GM19452 (cell line): ENCODE measurements at regions not wholly inside any gene's neighbourhood (a gene's known extent, or its start where the extent isn't known, plus 50 kb on each side); places are given as distances from the start of the nearest gene placed in this dataset.

Experiments used
- ATAC-seq: cut with Tn5 transposase; IDR thresholded peaks from one replicate; pipeline ENCODE4 v1.9.1; 2021; ENCODE audit not compliant: unreplicated experiment

GRCh38 chr17:34201225-34201624, 53.9 kb upstream of the CCL2 start:
- ATAC-seq = no peak

- ATAC-seq = no peak
Observed at GRCh38 chr17:34201767-34202166, 53.3 kb upstream of the CCL2 start.

GRCh38 chr17:34203018-34203638, 52.0 kb upstream of the CCL2 start:
- ATAC-seq = no peak

GRCh38 chr17:34204402-34204801, 50.7 kb upstream of the CCL2 start:
- ATAC-seq = no peak
